ENCODE measurements at regions not wholly inside any gene's neighbourhood (a gene's known extent, or its start where the extent isn't known, plus 50 kb on each side); places are given as distances from the start of the nearest gene placed in this dataset.

GRCh38 chr6:2562721-2563451, 187.8 kb downstream of the MYLK4 start:
- DNase-seq (ENCODE audit: low spot score): no peak

GRCh38 chr6:2560917-2561698, 189.6 kb downstream of the MYLK4 start:
- DNase-seq (ENCODE audit: low spot score): no peak

GRCh38 chr6:2560140-2560818, 190.4 kb downstream of the MYLK4 start:
- no peak for DNase-seq (ENCODE audit: low spot score)

DNA sequence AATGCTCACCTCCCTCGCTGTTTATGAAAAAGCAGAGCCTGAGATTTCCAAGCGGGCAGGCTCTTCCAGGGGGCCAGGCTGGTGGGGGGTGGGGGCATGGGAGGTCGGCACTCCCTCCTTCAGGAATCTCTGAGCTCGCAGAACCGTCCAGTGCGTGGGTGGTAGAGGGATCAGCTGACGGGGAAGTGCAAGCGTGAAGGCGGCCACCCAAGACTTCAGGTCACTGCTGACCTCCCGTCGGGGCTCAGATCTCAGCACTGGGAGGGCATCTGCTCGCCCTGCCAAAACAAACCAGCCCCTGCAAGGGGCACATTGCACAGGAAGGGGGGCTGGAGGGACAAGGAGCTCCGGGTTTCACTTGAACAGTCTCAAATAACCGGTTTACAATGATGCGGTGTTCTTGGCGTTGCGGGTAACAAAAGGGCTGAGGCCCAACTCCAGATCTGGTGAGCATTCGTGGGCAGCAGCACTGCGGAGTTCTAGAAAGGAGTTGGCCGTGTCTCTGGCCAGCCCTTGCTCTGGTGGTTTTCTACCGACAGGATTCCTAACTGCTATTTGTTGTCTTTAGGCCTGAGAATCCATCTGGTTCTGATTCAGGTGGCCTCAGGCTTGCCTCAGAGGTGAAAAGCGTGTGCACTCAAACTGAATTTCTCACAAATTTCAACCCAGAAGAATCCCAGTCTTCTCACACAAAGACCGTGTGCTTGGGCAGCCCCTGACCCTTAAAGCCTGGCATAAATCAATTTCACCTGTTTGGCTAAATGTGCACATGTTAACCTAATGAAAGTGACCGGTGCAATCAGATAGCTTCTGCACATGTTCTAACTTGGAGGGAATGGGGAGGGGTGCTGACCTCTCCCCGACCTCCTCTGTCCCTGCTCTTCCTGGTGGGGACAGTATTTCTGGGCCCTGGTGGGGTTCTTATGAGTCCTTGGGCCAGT, 191.6 kb downstream of the MYLK4 start:
- no peak for DNase-seq (ENCODE audit: low spot score)

DNA sequence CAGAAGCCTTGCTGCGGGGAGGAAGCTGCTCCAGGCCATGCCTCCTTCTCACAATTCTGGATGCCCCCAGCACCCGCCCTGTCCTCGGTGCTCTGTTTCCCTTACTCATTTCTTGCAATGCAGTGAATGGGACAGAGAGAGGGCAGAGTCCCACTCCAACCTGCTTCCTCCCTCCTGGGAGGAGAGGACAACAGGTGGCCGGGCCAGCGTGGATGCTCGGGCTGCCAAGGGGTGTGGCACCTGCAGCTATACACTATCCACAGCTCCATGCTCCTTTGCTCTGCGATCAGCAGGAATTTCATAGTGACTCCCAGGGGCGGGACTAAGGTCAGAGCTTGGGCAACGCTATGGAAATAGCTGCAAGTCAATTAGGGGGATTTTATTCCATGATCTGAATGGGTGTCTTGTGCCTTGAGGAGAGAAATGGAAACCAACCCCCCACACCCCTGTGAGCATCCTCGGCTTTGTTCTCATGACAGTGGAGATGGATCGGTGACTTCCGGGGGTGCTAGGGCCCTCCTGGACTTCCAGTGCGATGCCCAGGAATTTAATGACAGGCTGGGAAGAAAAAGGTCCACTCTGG, 192.5 kb downstream of the MYLK4 start:
- no peak for DNase-seq (ENCODE audit: low spot score)

- no peak for DNase-seq (ENCODE audit: low spot score)
Measured at GRCh38 chr6:2557181-2557720, 193.5 kb downstream of the MYLK4 start.

DNA sequence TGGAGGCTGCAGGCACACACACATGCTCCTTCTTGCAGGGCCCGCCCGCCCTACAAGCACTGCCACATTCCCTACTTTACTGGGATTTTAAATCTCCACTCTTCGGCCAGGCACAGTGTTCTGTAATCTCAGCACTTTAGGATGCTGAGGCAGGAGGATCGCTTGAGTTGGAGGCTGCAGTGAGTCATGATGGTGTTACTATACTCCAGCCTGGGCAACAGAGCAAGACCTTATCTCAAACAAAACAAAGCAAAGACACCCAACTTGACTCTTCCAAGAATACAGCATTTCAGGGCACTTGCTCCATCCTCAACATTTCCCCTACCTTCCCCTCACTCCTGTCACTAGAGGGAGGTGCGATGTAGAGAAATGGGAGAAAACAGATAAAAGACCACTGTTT, 194.0 kb downstream of the MYLK4 start:
- DNase-seq (ENCODE audit: low spot score): no peak

GRCh38 chr6:2554651-2555260, 196.0 kb downstream of the MYLK4 start:
- DNase-seq (ENCODE audit: low spot score): no peak

DNA sequence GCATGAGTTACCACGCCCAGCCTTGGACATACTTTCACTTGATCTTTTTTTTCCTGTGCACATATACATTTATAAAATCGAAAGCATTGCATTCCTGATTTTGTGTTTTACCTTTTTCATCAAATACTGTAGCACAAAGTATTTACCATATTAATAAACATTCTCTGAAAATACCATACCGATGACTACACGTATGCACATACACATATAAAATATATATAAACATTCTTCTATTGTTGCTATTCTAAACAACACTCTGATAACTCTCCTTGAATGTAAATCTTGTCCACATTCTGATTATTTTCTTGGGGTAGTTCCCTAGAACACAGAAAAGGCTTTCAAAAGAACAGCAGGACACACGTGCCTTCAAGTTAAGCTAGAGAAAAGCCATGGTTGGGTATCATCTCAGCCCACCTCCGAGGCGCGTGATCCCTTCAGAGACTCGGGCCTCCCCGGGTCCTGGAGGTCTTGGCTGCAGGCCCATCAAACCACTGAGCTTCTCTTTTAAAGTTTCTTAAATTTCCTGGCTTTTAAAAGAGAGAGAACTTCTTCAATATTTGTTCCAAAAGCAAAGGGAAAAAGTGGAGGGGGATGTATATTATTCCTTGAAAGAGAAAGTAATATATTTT, 198.1 kb downstream of the MYLK4 start:
- no peak for DNase-seq (ENCODE audit: low spot score)

DNA sequence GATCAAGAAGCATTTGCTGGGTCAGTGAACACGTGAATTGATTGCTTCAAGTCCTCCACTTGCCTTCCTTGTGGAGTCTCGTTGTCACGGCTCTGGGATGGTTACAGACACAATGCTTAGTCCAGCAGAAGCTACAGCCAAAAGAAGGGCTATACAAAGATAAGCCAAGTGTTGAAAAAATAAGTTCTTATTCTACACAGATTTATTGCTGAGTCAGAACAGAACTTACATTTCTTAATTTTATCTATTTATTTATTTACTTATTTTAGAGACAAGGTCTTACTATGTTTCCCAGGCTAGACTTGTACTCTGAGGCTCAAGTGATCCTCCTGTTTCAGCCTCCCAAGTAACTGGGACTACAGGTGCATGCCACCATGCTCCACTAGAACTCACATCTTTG, 199.0 kb downstream of the MYLK4 start:
- no peak for DNase-seq (ENCODE audit: low spot score)

DNA sequence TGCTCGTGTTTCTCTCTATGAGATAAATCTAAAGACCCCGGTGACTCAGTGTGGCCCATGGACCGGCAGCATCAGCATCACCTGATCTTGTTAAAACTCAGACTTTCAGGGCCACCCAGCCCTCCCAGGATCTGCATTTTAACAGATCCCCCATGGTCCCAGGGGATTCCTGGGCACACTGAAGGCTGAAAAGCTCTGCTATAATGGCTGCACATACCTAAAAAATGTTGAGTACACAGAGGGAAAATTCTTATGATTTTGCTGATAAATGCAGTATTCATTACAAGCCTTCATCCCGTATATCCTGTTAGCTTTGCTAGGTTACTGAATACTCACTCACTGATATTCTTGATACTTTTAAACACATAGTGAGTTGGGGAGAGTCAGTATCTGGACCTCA, 200.5 kb downstream of the MYLK4 start:
- no peak for DNase-seq (ENCODE audit: low spot score)

DNA sequence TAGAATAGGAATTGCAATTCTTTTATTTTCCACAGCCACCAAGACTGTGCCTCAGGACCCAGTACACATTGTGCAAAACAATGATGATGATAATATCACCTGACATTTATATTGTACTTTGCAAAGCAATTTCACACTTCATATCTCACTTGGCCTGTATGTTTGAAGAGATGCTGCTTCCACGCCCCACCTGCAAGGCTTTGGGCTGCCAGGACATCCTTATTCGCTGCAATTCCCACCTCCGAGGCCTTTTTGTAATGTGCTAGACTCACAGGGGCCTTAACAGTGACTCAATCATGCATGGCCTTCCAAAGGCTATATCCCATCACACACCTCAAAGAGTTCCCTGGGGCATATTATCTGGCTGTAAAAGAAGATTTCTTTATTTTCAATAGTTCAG, 200.9 kb downstream of the MYLK4 start:
- no peak for DNase-seq (ENCODE audit: low spot score)

GRCh38 chr6:2547355-2547754, 203.4 kb downstream of the MYLK4 start:
- no peak for DNase-seq (ENCODE audit: low spot score)

DNA sequence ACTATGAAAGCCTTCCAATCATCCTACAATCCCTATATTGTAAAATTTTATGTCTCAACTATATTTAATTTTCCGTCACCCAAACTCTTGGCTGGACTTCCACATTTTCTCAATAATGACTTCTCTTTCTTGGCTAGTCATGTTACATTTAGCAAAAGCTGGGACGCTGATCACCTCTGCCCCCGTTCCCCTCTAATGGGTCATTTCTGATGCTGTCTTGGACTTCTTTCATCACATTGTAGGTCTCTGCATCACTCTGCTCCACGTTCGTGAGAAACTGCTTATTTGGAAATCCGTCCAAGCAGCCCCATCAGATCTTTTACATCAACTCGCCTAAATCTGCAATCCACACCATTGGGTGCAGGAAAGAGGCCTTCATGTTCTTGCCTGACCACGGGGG, 203.8 kb downstream of the MYLK4 start:
- DNase-seq (ENCODE audit: low spot score): no peak

DNA sequence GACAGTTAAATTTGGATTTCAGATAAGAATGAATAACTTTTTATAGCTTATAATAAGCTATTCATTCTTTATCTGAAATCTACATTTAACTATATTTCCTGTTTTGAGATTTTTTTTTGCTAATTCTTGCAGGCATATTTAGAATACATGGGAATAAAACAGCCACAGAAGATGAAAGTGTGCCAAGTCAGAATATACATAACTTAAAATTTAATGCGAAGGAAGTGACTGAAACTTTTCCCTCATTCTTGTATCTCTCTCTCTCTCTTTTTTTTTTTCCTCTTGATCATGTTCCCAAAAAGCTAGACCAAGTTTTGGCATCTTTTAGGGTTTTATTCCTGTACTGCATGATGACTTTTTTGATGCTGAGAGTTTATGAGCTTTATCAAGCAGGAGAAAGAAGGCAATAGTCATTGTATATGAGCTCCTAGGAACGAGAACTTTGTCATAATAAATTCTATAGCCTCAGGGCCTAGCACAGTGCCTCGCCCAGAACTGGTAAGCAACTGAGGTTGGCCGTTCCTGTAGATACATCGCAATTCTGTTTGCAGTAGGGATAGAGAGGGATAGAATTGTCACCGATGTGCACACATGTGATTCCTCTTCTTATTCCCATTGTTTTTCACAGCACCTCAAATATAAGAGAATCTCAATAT, 205.2 kb downstream of the MYLK4 start:
- no peak for DNase-seq (ENCODE audit: low spot score)

DNA sequence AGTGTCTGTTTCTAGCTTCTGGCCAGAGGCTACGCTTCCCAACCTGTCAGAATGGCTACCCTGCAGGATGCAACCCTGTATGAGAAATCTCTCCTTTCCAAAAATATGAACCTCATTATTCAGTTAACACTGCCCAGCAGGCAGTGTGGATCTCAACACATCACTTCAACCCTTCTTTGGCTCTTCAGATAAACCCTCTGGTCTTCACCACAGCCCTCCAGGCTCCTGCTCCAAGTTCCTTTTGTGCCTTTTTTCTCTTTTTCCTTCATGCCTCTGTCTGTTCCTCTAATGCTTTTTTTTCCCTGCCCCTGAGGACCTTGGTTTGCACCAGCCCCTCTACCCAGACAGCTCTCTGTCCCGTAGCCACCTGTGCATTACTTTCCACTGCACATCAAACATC, 207.4 kb downstream of the MYLK4 start:
- DNase-seq (ENCODE audit: low spot score): no peak

GRCh38 chr6:2542858-2543218, 207.9 kb downstream of the MYLK4 start:
- peak; percentile 85 for DNase-seq (ENCODE audit: low spot score)

- DNase-seq (ENCODE audit: low spot score): no peak
Measured at GRCh38 chr6:2542101-2542857, 208.4 kb downstream of the MYLK4 start.

DNA sequence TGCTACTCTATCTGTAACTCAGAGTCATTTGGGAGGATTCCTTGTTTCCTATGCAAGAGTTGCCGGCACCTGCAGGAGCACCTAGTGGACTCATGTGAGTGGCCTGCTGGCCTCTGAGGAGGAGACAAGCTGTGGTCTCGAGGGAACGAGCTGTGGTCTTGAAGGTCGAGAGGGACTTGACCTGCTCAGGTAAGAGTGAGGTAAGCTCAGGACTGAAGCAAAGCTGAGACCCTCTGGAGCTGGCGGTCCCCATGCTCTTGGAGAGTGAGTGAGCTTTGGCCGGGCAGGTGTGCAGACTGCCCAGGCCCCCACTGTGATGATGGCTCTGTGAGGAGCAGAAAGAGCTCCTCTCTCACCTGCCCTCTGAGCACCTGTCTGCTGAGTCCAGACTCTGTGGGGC, 214.3 kb downstream of the MYLK4 start:
- no peak for DNase-seq (ENCODE audit: low spot score)
